MM.1S (cell line): ENCODE measurements at regions not wholly inside any gene's neighbourhood (a gene's known extent, or its start where the extent isn't known, plus 50 kb on each side); places are given as distances from the start of the nearest gene placed in this dataset.

Source experiments
- EZH2phosphoT487 ChIP-seq: fragments of 300-600 bp; sonication (generic); IDR thresholded peaks from 2 replicates; pipeline ENCODE4 v1.6.1; 2018; ENCODE audit warnings: antibody characterized with exemption, low read length
- TF ChIP-seq, protein P1 (sequence below): fragments of 300-600 bp; sonication (generic); IDR thresholded peaks from 2 replicates; pipeline ENCODE4 v1.5.1; 2016; ENCODE audit warnings: antibody characterized with exemption, low read length, mixed read lengths

DNA sequence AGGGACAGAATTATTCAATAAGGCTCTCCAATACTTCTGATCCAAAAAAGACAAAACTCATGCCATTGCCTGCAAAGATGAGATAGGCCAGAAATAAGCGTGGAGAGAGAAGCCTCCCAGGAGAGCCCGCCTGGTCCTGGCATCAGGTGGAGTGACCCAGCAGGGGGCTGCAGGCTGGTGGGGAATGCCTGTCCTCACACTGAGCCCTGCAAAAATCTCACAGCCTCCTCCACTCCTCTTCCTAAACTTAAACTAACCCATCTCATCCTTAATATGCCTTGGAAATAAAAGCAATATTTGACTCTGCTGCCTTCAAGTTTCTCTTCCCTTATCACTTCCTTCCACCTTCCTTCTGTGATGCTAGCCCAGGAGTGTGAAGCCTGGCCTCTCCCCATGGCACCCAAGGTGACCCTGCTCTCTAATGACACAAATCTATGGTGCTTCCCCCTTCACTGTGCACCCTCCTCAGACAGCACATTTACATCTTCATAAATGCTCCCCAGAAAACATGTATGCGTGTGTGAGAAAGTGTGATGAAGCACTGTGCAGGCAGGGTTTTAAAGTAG, 218.4 kb downstream of the ANAPC1 start:
- TF ChIP-seq, protein P1, sequence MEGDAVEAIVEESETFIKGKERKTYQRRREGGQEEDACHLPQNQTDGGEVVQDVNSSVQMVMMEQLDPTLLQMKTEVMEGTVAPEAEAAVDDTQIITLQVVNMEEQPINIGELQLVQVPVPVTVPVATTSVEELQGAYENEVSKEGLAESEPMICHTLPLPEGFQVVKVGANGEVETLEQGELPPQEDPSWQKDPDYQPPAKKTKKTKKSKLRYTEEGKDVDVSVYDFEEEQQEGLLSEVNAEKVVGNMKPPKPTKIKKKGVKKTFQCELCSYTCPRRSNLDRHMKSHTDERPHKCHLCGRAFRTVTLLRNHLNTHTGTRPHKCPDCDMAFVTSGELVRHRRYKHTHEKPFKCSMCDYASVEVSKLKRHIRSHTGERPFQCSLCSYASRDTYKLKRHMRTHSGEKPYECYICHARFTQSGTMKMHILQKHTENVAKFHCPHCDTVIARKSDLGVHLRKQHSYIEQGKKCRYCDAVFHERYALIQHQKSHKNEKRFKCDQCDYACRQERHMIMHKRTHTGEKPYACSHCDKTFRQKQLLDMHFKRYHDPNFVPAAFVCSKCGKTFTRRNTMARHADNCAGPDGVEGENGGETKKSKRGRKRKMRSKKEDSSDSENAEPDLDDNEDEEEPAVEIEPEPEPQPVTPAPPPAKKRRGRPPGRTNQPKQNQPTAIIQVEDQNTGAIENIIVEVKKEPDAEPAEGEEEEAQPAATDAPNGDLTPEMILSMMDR = no peak
- no peak for TF ChIP-seq EZH2phosphoT487
